NT2/D1 (cell line): ENCODE measurements at regions not wholly inside any gene's neighbourhood (a gene's known extent, or its start where the extent isn't known, plus 50 kb on each side); places are given as distances from the start of the nearest gene placed in this dataset.

ENCODE experiments used
- DNase-seq: peaks from one replicate; pipeline ENCODE4 v3.0.0-alpha.2; 2011; ENCODE audit warnings: low read depth, low spot score
- H3K27me3 ChIP-seq: 2 replicates; pipeline ENCODE4 v1.6.0; 2011; ENCODE audit warnings: mild to moderate bottlenecking; ENCODE audit not compliant: insufficient read length, insufficient read depth
- H3K36me3 ChIP-seq: 2 replicates; pipeline ENCODE4 v1.6.1; 2011; ENCODE audit warnings: mild to moderate bottlenecking, low read length, mixed read lengths; ENCODE audit not compliant: insufficient read depth, insufficient read length
- H3K4me1 ChIP-seq: 2 replicates; pipeline ENCODE4 v1.5.1; 2011; ENCODE audit not compliant: insufficient read depth, insufficient read length
- H3K4me3 ChIP-seq: 2 replicates; pipeline ENCODE4 v1.5.1; 2011; ENCODE audit warnings: low read depth; ENCODE audit not compliant: insufficient read length
- H3K9ac ChIP-seq: 2 replicates; pipeline ENCODE4 v1.6.0; 2011; ENCODE audit warnings: low read depth; ENCODE audit not compliant: insufficient read length
- H3K9me3 ChIP-seq: 2 replicates; pipeline ENCODE4 v1.5.1; 2011; ENCODE audit warnings: mild to moderate bottlenecking, low read length; ENCODE audit not compliant: insufficient read depth
- SUZ12 ChIP-seq: IDR thresholded peaks from 2 replicates; pipeline ENCODE4 v1.6.1; 2011; ENCODE audit not compliant: insufficient read length, insufficient read depth; ENCODE audit errors: extremely low read depth
- YY1 ChIP-seq: IDR thresholded peaks from 2 replicates; pipeline ENCODE4 v1.6.1; 2011; ENCODE audit not compliant: insufficient read length, insufficient read depth
- ZNF274 ChIP-seq: IDR thresholded peaks from 2 replicates; pipeline ENCODE4 v1.6.1; 2011; ENCODE audit warnings: mild to moderate bottlenecking, low read depth, low read length

GRCh38 chr7:68336594-68336993 is 1261.7 kb upstream of the AUTS2 start:
- H3K9me3 ChIP-seq: no peaks in the 10 kb centered on the region
- TF ChIP-seq SUZ12 (no peak), YY1 (no peak), ZNF274 (no peak)
- no peaks in the 10 kb centered on the region for H3K4me1 ChIP-seq
- no peak for DNase-seq
- H3K27me3 ChIP-seq: no peaks in the 10 kb centered on the region
- no peaks in the 10 kb centered on the region for H3K36me3 ChIP-seq
- H3K9ac ChIP-seq: no peak overlapping the region
- no peak overlapping the region for H3K4me3 ChIP-seq

GRCh38 chr7:68348401-68348800 is 1249.9 kb upstream of the AUTS2 start:
- Histone ChIP-seq H3K36me3 (no peaks in the 10 kb centered on the region), H3K27me3 (no peaks in the 10 kb centered on the region), H3K9me3 (no peaks in the 10 kb centered on the region), H3K4me1 (no peaks in the 10 kb centered on the region), H3K4me3 (no peak overlapping the region), H3K9ac (no peak overlapping the region)
- DNase-seq: no peak
- TF ChIP-seq YY1: no peak
- no peak for TF ChIP-seq ZNF274

- DNase-seq: no peak
- Histone ChIP-seq H3K36me3 (no peaks in the 10 kb centered on the region), H3K9me3 (no peaks in the 10 kb centered on the region), H3K4me3 (no peak overlapping the region), H3K9ac (no peak overlapping the region), H3K4me1 (no peaks in the 10 kb centered on the region), H3K27me3 (no peaks in the 10 kb centered on the region)
- TF ChIP-seq SUZ12 (no peak), YY1 (no peak)
These were observed 1235.3 kb upstream of the AUTS2 start for GRCh38 chr7:68362745-68363518.

GRCh38 chr7:68364886-68365625 is 1233.2 kb upstream of the AUTS2 start:
- Histone ChIP-seq H3K9me3 (no peaks in the 10 kb centered on the region), H3K27me3 (no peaks in the 10 kb centered on the region), H3K4me1 (no peaks in the 10 kb centered on the region), H3K9ac (no peak overlapping the region), H3K4me3 (no peak overlapping the region), H3K36me3 (no peaks in the 10 kb centered on the region)
- TF ChIP-seq ZNF274: no peak
- TF ChIP-seq YY1: no peak
- no peak for TF ChIP-seq SUZ12
- DNase-seq: no peak

GRCh38 chr7:68371985-68372384 is 1226.3 kb upstream of the AUTS2 start:
- Histone ChIP-seq H3K27me3 (no peaks in the 10 kb centered on the region), H3K9ac (no peak overlapping the region), H3K36me3 (no peaks in the 10 kb centered on the region), H3K4me3 (no peak overlapping the region), H3K4me1 (no peaks in the 10 kb centered on the region), H3K9me3 (no peaks in the 10 kb centered on the region)
- TF ChIP-seq SUZ12: no peak
- no peak for DNase-seq

GRCh38 chr7:68376131-68376661 is 1222.1 kb upstream of the AUTS2 start:
- no peaks in the 10 kb centered on the region for H3K36me3 ChIP-seq
- no peaks in the 10 kb centered on the region for H3K27me3 ChIP-seq
- TF ChIP-seq SUZ12 (no peak), YY1 (no peak), ZNF274 (no peak)
- no peaks in the 10 kb centered on the region for H3K4me1 ChIP-seq
- no peak for DNase-seq
- no peaks in the 10 kb centered on the region for H3K9me3 ChIP-seq
- no peak overlapping the region for H3K4me3 ChIP-seq
- no peak overlapping the region for H3K9ac ChIP-seq

GRCh38 chr7:68381731-68382130 is 1216.5 kb upstream of the AUTS2 start:
- no peak for DNase-seq
- TF ChIP-seq SUZ12 (no peak), ZNF274 (no peak)
- no peak overlapping the region for H3K4me3 ChIP-seq
- no peaks in the 10 kb centered on the region for H3K27me3 ChIP-seq
- no peak overlapping the region for H3K9ac ChIP-seq
- no peaks in the 10 kb centered on the region for H3K36me3 ChIP-seq
- H3K9me3 ChIP-seq: no peaks in the 10 kb centered on the region
- no peaks in the 10 kb centered on the region for H3K4me1 ChIP-seq
